Activated naive CD4-positive, alpha-beta T cell treated with anti-CD3 and anti-CD28 coated beads, Interleukin-2, amount 50 U/mL, for 24 hours (primary cell): ENCODE measurements at regions not wholly inside any gene's neighbourhood (a gene's known extent, or its start where the extent isn't known, plus 50 kb on each side); places are given as distances from the start of the nearest gene placed in this dataset.
A peak's percentile ranks its signal among the peaks of the same experiment; 100 is the strongest.
"Not testable (repeated sequence)": the region's sequence is repeated elsewhere in the genome, so short reads cannot be mapped to it uniquely, and the experiment has no call there.

Experiments used
- H3K27ac Mint-ChIP-seq: one replicate; pipeline ENCODE4 v1.8.0; 2021; ENCODE audit warnings: mild to moderate bottlenecking, mixed read lengths
- H3K27me3 Mint-ChIP-seq: one replicate; pipeline ENCODE4 v1.8.0; 2021; ENCODE audit warnings: mixed read lengths
- H3K36me3 Mint-ChIP-seq: one replicate; pipeline ENCODE4 v1.8.0; 2021; ENCODE audit warnings: mixed read lengths
- H3K4me1 Mint-ChIP-seq: one replicate; pipeline ENCODE4 v1.8.0; 2021; ENCODE audit warnings: mixed read lengths
- H3K4me3 Mint-ChIP-seq: one replicate; pipeline ENCODE4 v1.8.0; 2021; ENCODE audit warnings: mild to moderate bottlenecking, mixed read lengths
- H3K9me3 Mint-ChIP-seq: one replicate; pipeline ENCODE4 v1.8.0; 2021; ENCODE audit warnings: mixed read lengths

GRCh38 chr15:44817797-44818196, 81.5 kb downstream of the TRIM69 start:
- not testable (repeated sequence) for H3K36me3 Mint-ChIP-seq, H3K9me3 Mint-ChIP-seq, H3K4me1 Mint-ChIP-seq, H3K27me3 Mint-ChIP-seq, H3K27ac Mint-ChIP-seq, H3K4me3 Mint-ChIP-seq

- H3K27ac Mint-ChIP-seq, H3K4me1 Mint-ChIP-seq, H3K9me3 Mint-ChIP-seq, H3K27me3 Mint-ChIP-seq, H3K4me3 Mint-ChIP-seq, H3K36me3 Mint-ChIP-seq: not testable (repeated sequence)
These were observed 83.1 kb downstream of the TRIM69 start for GRCh38 chr15:44819331-44819987.

GRCh38 chr15:44820535-44820934, 84.2 kb downstream of the TRIM69 start:
- not testable (repeated sequence) for H3K27ac Mint-ChIP-seq, H3K36me3 Mint-ChIP-seq, H3K27me3 Mint-ChIP-seq, H3K9me3 Mint-ChIP-seq, H3K4me3 Mint-ChIP-seq, H3K4me1 Mint-ChIP-seq

- H3K4me3 Mint-ChIP-seq, H3K36me3 Mint-ChIP-seq, H3K4me1 Mint-ChIP-seq, H3K27ac Mint-ChIP-seq, H3K27me3 Mint-ChIP-seq, H3K9me3 Mint-ChIP-seq: not testable (repeated sequence)
These were observed 84.6 kb downstream of the TRIM69 start for GRCh38 chr15:44820967-44821366.

- H3K4me1 Mint-ChIP-seq, H3K9me3 Mint-ChIP-seq, H3K27ac Mint-ChIP-seq, H3K27me3 Mint-ChIP-seq, H3K4me3 Mint-ChIP-seq, H3K36me3 Mint-ChIP-seq: not testable (repeated sequence)
These were observed 88.2 kb downstream of the TRIM69 start for GRCh38 chr15:44824277-44825145.

GRCh38 chr15:44826583-44826982, 90.3 kb downstream of the TRIM69 start:
- not testable (repeated sequence) for H3K9me3 Mint-ChIP-seq, H3K4me3 Mint-ChIP-seq

GRCh38 chr15:44828229-44828914, 92.0 kb downstream of the TRIM69 start:
- H3K27me3 Mint-ChIP-seq, H3K36me3 Mint-ChIP-seq, H3K9me3 Mint-ChIP-seq, H3K27ac Mint-ChIP-seq, H3K4me3 Mint-ChIP-seq: not testable (repeated sequence)
- H3K4me1 Mint-ChIP-seq, result peaks cover 14% of the 10 kb centered on the region

More at GRCh38 chr15:44826583-44826982, 90.3 kb downstream of the TRIM69 start:
- not testable (repeated sequence) for H3K36me3 Mint-ChIP-seq, H3K4me1 Mint-ChIP-seq, H3K27ac Mint-ChIP-seq, H3K27me3 Mint-ChIP-seq

- peaks cover 14% of the 10 kb centered on the region for H3K4me1 Mint-ChIP-seq
- not testable (repeated sequence) for H3K4me3 Mint-ChIP-seq, H3K27me3 Mint-ChIP-seq, H3K27ac Mint-ChIP-seq, H3K36me3 Mint-ChIP-seq, H3K9me3 Mint-ChIP-seq
These were observed 92.8 kb downstream of the TRIM69 start for GRCh38 chr15:44829150-44829549.

- Mint-ChIP-seq H3K27ac (peak overlapping the region; percentile 87), H3K4me3 (peak overlapping the region; percentile 42), H3K4me1 (peaks cover 14% of the 10 kb centered on the region)
- not testable (repeated sequence) for H3K36me3 Mint-ChIP-seq, H3K9me3 Mint-ChIP-seq, H3K27me3 Mint-ChIP-seq
These were observed 94.5 kb downstream of the TRIM69 start for GRCh38 chr15:44830692-44831408.

- not testable (repeated sequence) for H3K27me3 Mint-ChIP-seq, H3K9me3 Mint-ChIP-seq, H3K4me3 Mint-ChIP-seq, H3K36me3 Mint-ChIP-seq
- peaks cover 14% of the 10 kb centered on the region for H3K4me1 Mint-ChIP-seq
- H3K27ac Mint-ChIP-seq, result peak overlapping the region; percentile 77
These were observed 95.0 kb downstream of the TRIM69 start for GRCh38 chr15:44831409-44831741.

- not testable (repeated sequence) for H3K4me3 Mint-ChIP-seq
- H3K4me1 Mint-ChIP-seq, result peaks cover 14% of the 10 kb centered on the region
These were observed 95.8 kb downstream of the TRIM69 start for GRCh38 chr15:44832133-44832532.

GRCh38 chr15:44833081-44833480, 96.8 kb downstream of the TRIM69 start:
- H3K36me3 Mint-ChIP-seq, H3K9me3 Mint-ChIP-seq: not testable (repeated sequence)

More at GRCh38 chr15:44832133-44832532, 95.8 kb downstream of the TRIM69 start:
- H3K27me3 Mint-ChIP-seq, H3K36me3 Mint-ChIP-seq, H3K9me3 Mint-ChIP-seq: not testable (repeated sequence)
- H3K27ac Mint-ChIP-seq, result peak overlapping the region; percentile 9

GRCh38 chr15:44833761-44834160, 97.4 kb downstream of the TRIM69 start:
- H3K4me1 Mint-ChIP-seq, result peaks cover 14% of the 10 kb centered on the region
- not testable (repeated sequence) for H3K36me3 Mint-ChIP-seq, H3K4me3 Mint-ChIP-seq, H3K27me3 Mint-ChIP-seq, H3K9me3 Mint-ChIP-seq, H3K27ac Mint-ChIP-seq

More at GRCh38 chr15:44833081-44833480, 96.8 kb downstream of the TRIM69 start:
- H3K4me3 Mint-ChIP-seq, H3K27ac Mint-ChIP-seq, H3K27me3 Mint-ChIP-seq: not testable (repeated sequence)
- H3K4me1 Mint-ChIP-seq, result peaks cover 14% of the 10 kb centered on the region

- not testable (repeated sequence) for H3K36me3 Mint-ChIP-seq, H3K27ac Mint-ChIP-seq, H3K27me3 Mint-ChIP-seq, H3K9me3 Mint-ChIP-seq, H3K4me3 Mint-ChIP-seq
- peaks cover 14% of the 10 kb centered on the region for H3K4me1 Mint-ChIP-seq
These were observed 98.8 kb downstream of the TRIM69 start for GRCh38 chr15:44835082-44835481.

- peaks cover 9% of the 10 kb centered on the region for H3K4me1 Mint-ChIP-seq
These were observed 99.8 kb downstream of the TRIM69 start for GRCh38 chr15:44836094-44836493.

GRCh38 chr15:44838929-44839328, 102.6 kb downstream of the TRIM69 start:
- H3K27ac Mint-ChIP-seq, H3K4me3 Mint-ChIP-seq, H3K9me3 Mint-ChIP-seq, H3K27me3 Mint-ChIP-seq, H3K36me3 Mint-ChIP-seq, H3K4me1 Mint-ChIP-seq: not testable (repeated sequence)

More at GRCh38 chr15:44836094-44836493, 99.8 kb downstream of the TRIM69 start:
- H3K27ac Mint-ChIP-seq, result no peak overlapping the region
- no peaks in the 10 kb centered on the region for H3K27me3 Mint-ChIP-seq
- H3K9me3 Mint-ChIP-seq, result no peaks in the 10 kb centered on the region
- H3K4me3 Mint-ChIP-seq, result no peak overlapping the region
- H3K36me3 Mint-ChIP-seq, result no peaks in the 10 kb centered on the region
